ENCODE measurements at regions not wholly inside any gene's neighbourhood (a gene's known extent, or its start where the extent isn't known, plus 50 kb on each side); places are given as distances from the start of the nearest gene placed in this dataset.

GRCh38 chr1:55574691-55575225 is 359.6 kb upstream of the USP24 start:
- H3K36me3 ChIP-seq (ENCODE audit: control insufficient read depth, insufficient read depth, low read length) = no peaks in the 10 kb centered on the region
- no peaks in the 10 kb centered on the region for H3K27me3 ChIP-seq (ENCODE audit: control insufficient read depth, insufficient read depth, low read length)
- DNase-seq (ENCODE audit: low read depth, low spot score) = no peak
- H3K4me1 ChIP-seq (ENCODE audit: control insufficient read depth, insufficient read depth, low read length) = no peaks in the 10 kb centered on the region
- WGBS (ENCODE audit: insufficient coverage, insufficient read length) = no CpG with 5 or more reads among the region's 5 CpGs
- no peak overlapping the region for H3K27ac ChIP-seq (ENCODE audit: low read length)
- no peak overlapping the region for H3K4me3 ChIP-seq (ENCODE audit: low read length)
- no peaks in the 10 kb centered on the region for H3K9me3 ChIP-seq (ENCODE audit: control insufficient read depth, insufficient read depth, low read length)

- H3K27ac ChIP-seq (ENCODE audit: low read length) = no peak overlapping the region
- H3K4me3 ChIP-seq (ENCODE audit: low read length) = no peak overlapping the region
- no peak for DNase-seq (ENCODE audit: low read depth, low spot score)
- H3K4me1 ChIP-seq (ENCODE audit: control insufficient read depth, insufficient read depth, low read length) = no peaks in the 10 kb centered on the region
- WGBS (ENCODE audit: insufficient coverage, insufficient read length) = no CpG with 5 or more reads among the region's 14 CpGs
- no peaks in the 10 kb centered on the region for H3K9me3 ChIP-seq (ENCODE audit: control insufficient read depth, insufficient read depth, low read length)
- no peaks in the 10 kb centered on the region for H3K36me3 ChIP-seq (ENCODE audit: control insufficient read depth, insufficient read depth, low read length)
- no peaks in the 10 kb centered on the region for H3K27me3 ChIP-seq (ENCODE audit: control insufficient read depth, insufficient read depth, low read length)
Measured at GRCh38 chr1:55572878-55573734, 357.9 kb upstream of the USP24 start.

DNA sequence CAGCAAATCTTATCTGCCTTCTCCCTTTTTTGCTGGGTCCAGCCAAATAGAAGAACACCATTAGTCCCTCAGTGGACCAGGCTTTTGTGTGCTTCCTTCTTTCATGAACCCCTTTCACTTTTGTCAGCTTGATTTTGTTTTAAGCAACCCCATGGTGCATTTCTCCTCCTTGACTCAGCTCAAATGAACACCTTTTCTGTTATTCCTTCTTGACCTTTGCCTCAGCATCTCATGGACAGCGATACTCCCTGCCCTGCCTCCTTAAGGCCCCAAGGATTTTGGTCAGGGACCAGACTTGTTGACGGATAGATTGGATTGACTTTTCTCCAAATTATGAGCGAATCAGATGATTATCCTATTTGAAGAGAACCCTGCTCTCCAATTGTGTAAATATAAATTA is 356.6 kb upstream of the USP24 start:
- WGBS (ENCODE audit: insufficient coverage, insufficient read length) = no CpG with 5 or more reads among the region's 3 CpGs
- Histone ChIP-seq H3K27me3 (ENCODE audit: control insufficient read depth, insufficient read depth, low read length) (no peaks in the 10 kb centered on the region), H3K4me1 (ENCODE audit: control insufficient read depth, insufficient read depth, low read length) (no peaks in the 10 kb centered on the region), H3K4me3 (ENCODE audit: low read length) (no peak overlapping the region), H3K36me3 (ENCODE audit: control insufficient read depth, insufficient read depth, low read length) (no peaks in the 10 kb centered on the region), H3K9me3 (ENCODE audit: control insufficient read depth, insufficient read depth, low read length) (no peaks in the 10 kb centered on the region), H3K27ac (ENCODE audit: low read length) (no peak overlapping the region)
- DNase-seq (ENCODE audit: low read depth, low spot score) = no peak

DNA sequence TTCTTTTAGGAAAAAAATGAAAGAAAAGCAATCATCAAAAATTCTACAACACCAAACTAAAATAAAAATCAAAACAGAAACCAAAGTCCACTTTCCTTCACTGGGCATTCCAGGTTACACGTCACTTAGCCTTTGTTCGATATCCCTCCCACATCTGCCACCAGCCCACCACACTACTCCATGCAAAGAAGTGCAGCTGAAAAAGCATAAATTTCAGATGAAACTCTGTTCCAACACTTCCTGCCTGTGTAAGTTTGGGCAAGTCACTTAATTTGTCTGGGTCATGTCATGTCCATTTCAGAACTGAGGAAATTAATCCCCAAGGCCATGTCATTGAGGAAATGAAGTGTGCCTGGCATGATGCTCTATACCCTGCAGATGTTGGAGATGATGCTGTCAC is 354.3 kb upstream of the USP24 start:
- no peaks in the 10 kb centered on the region for H3K9me3 ChIP-seq (ENCODE audit: control insufficient read depth, insufficient read depth, low read length)
- no peak for DNase-seq (ENCODE audit: low read depth, low spot score)
- H3K4me1 ChIP-seq (ENCODE audit: control insufficient read depth, insufficient read depth, low read length) = no peaks in the 10 kb centered on the region
- H3K27ac ChIP-seq (ENCODE audit: low read length) = no peak overlapping the region
- WGBS (ENCODE audit: insufficient coverage, insufficient read length) = no CpG with 5 or more reads among the region's 2 CpGs
- H3K36me3 ChIP-seq (ENCODE audit: control insufficient read depth, insufficient read depth, low read length) = no peaks in the 10 kb centered on the region
- H3K27me3 ChIP-seq (ENCODE audit: control insufficient read depth, insufficient read depth, low read length) = no peaks in the 10 kb centered on the region
- no peak overlapping the region for H3K4me3 ChIP-seq (ENCODE audit: low read length)

DNA sequence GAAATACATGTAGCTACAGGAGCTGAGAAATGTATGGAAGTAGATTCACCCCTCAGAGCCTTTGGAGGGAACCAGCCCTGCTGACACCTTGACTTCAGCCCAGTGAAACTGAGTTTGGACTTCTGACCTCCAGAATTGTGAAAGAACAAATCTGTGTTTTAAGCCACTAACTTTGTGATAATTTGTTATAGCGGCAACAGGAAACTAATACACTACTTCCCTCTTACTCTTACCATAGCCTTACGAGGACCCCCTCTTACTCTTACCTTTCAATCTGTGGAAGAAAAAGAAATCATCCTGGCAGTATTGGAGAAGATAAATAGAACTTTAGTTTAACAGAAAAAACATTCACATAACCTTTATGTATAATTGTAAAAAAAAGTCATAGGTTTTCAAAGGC is 353.6 kb upstream of the USP24 start:
- no peaks in the 10 kb centered on the region for H3K4me1 ChIP-seq (ENCODE audit: control insufficient read depth, insufficient read depth, low read length)
- no CpG with 5 or more reads among the region's 2 CpGs for WGBS (ENCODE audit: insufficient coverage, insufficient read length)
- no peaks in the 10 kb centered on the region for H3K9me3 ChIP-seq (ENCODE audit: control insufficient read depth, insufficient read depth, low read length)
- H3K36me3 ChIP-seq (ENCODE audit: control insufficient read depth, insufficient read depth, low read length) = no peaks in the 10 kb centered on the region
- H3K4me3 ChIP-seq (ENCODE audit: low read length) = no peak overlapping the region
- H3K27me3 ChIP-seq (ENCODE audit: control insufficient read depth, insufficient read depth, low read length) = no peaks in the 10 kb centered on the region
- H3K27ac ChIP-seq (ENCODE audit: low read length) = no peak overlapping the region
- DNase-seq (ENCODE audit: low read depth, low spot score) = no peak

DNA sequence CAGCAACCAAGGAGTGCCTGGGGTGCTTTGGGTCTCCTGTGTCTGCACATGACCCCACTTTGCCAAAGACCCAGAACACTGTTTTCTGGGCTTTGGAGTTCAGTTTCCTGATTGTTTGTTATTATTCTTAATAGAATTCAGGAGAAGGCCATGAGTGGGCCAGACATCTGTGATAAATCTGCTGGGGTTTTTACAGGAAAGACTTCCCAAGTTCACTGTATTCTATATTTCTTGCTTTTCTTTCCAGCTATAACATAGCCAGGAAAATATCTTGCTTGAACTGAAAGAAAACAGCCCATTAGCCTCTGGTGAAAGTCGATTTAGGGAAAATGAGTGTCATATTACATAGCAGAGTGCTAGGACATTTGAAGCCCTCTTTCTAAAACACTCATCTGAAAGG is 345.1 kb upstream of the USP24 start:
- H3K4me1 ChIP-seq (ENCODE audit: control insufficient read depth, insufficient read depth, low read length) = 0 out of 2 replicates have a peak, but pooled peaks cover 1% of the 10 kb centered on the region
- no CpG with 5 or more reads among the region's 1 CpG for WGBS (ENCODE audit: insufficient coverage, insufficient read length)
- H3K9me3 ChIP-seq (ENCODE audit: control insufficient read depth, insufficient read depth, low read length) = no peaks in the 10 kb centered on the region
- H3K4me3 ChIP-seq (ENCODE audit: low read length) = no peak overlapping the region
- no peaks in the 10 kb centered on the region for H3K27me3 ChIP-seq (ENCODE audit: control insufficient read depth, insufficient read depth, low read length)
- no peak overlapping the region for H3K27ac ChIP-seq (ENCODE audit: low read length)
- no peak for DNase-seq (ENCODE audit: low read depth, low spot score)
- no peaks in the 10 kb centered on the region for H3K36me3 ChIP-seq (ENCODE audit: control insufficient read depth, insufficient read depth, low read length)

DNA sequence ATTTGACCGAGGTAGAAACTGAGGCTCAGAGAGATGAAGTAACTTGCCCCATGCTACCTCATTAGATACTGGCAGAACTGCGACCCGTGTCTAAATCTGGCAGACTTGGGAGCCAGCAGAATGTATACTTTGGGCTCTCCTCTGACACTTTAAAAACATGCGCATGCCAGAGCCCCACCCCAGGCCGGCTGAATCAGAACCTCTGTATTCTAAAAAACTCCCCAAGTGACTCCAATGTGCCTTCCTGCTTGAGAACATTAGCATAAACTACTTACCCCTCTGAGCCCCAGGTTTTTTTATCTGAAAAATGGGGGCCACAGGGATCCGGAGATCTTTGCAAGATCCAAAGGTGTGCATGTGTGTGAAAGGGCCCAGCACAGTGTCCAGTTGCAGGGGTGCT is 344.7 kb upstream of the USP24 start:
- Histone ChIP-seq H3K27ac (ENCODE audit: low read length) (no peak overlapping the region), H3K4me1 (ENCODE audit: control insufficient read depth, insufficient read depth, low read length) (0 out of 2 replicates have a peak, but pooled peaks cover 1% of the 10 kb centered on the region), H3K9me3 (ENCODE audit: control insufficient read depth, insufficient read depth, low read length) (no peaks in the 10 kb centered on the region), H3K27me3 (ENCODE audit: control insufficient read depth, insufficient read depth, low read length) (no peaks in the 10 kb centered on the region), H3K4me3 (ENCODE audit: low read length) (no peak overlapping the region), H3K36me3 (ENCODE audit: control insufficient read depth, insufficient read depth, low read length) (no peaks in the 10 kb centered on the region)
- WGBS (ENCODE audit: insufficient coverage, insufficient read length) = no CpG with 5 or more reads among the region's 6 CpGs
- no peak for DNase-seq (ENCODE audit: low read depth, low spot score)

DNA sequence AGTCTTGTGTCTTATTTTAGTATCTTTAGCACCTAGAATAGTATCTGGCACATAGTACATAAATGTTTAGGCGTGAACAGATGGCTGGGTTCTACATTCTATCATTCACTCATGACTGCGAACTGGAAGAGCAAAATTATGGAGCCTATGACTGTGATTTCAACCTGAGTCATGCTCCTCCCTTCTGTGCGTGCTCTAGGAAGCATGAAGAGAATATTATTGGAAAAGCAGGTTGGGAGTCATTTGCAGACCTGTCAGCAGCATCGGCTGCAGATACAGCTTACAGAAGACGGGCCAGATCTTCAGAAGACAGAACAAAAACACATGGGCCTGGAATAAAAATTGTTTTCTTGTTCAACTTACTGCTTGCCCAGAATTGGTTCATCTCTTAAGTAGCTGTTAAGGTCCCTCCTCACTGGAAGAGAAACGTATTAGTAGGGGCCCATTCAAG is 344.0 kb upstream of the USP24 start:
- 0 out of 2 replicates have a peak, but pooled peaks cover 1% of the 10 kb centered on the region for H3K4me1 ChIP-seq (ENCODE audit: control insufficient read depth, insufficient read depth, low read length)
- WGBS (ENCODE audit: insufficient coverage, insufficient read length) = no CpG with 5 or more reads among the region's 6 CpGs
- no peaks in the 10 kb centered on the region for H3K27me3 ChIP-seq (ENCODE audit: control insufficient read depth, insufficient read depth, low read length)
- H3K27ac ChIP-seq (ENCODE audit: low read length) = no peak overlapping the region
- H3K9me3 ChIP-seq (ENCODE audit: control insufficient read depth, insufficient read depth, low read length) = no peaks in the 10 kb centered on the region
- no peaks in the 10 kb centered on the region for H3K36me3 ChIP-seq (ENCODE audit: control insufficient read depth, insufficient read depth, low read length)
- no peak overlapping the region for H3K4me3 ChIP-seq (ENCODE audit: low read length)
- DNase-seq (ENCODE audit: low read depth, low spot score) = no peak

DNA sequence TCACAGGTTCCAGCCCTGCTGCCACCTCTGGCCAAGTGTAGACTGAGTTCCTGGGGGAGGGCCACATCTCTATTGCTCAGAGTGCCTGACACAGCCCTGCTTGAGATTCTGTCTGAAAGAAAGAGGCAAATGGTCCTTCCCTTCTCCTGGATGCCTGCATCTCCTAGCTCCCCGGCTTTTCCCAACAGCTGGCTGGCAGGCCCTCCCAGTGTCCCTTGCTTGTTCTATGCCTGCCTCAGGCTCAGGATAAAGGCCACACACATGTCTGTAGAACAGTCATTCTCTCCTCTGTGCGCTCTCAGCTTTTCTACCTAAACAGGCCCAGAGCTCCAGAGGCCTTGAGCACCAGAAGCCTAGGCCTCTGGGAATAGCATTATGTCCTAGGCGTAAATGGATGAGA is 343.4 kb upstream of the USP24 start:
- DNase-seq (ENCODE audit: low read depth, low spot score) = no peak
- Histone ChIP-seq H3K4me1 (ENCODE audit: control insufficient read depth, insufficient read depth, low read length) (0 out of 2 replicates have a peak, but pooled peaks cover 1% of the 10 kb centered on the region), H3K36me3 (ENCODE audit: control insufficient read depth, insufficient read depth, low read length) (no peaks in the 10 kb centered on the region), H3K27me3 (ENCODE audit: control insufficient read depth, insufficient read depth, low read length) (no peaks in the 10 kb centered on the region), H3K4me3 (ENCODE audit: low read length) (no peak overlapping the region), H3K9me3 (ENCODE audit: control insufficient read depth, insufficient read depth, low read length) (no peaks in the 10 kb centered on the region), H3K27ac (ENCODE audit: low read length) (no peak overlapping the region)
- WGBS (ENCODE audit: insufficient coverage, insufficient read length) = no CpG with 5 or more reads among the region's 3 CpGs

- Histone ChIP-seq H3K36me3 (ENCODE audit: control insufficient read depth, insufficient read depth, low read length) (no peaks in the 10 kb centered on the region), H3K27ac (ENCODE audit: low read length) (no peak overlapping the region), H3K4me1 (ENCODE audit: control insufficient read depth, insufficient read depth, low read length) (0 out of 2 replicates have a peak, but pooled peaks cover 1% of the 10 kb centered on the region), H3K27me3 (ENCODE audit: control insufficient read depth, insufficient read depth, low read length) (no peaks in the 10 kb centered on the region), H3K9me3 (ENCODE audit: control insufficient read depth, insufficient read depth, low read length) (no peaks in the 10 kb centered on the region), H3K4me3 (ENCODE audit: low read length) (no peak overlapping the region)
- no peak for DNase-seq (ENCODE audit: low read depth, low spot score)
- WGBS (ENCODE audit: insufficient coverage, insufficient read length) = no CpG with 5 or more reads among the region's 10 CpGs
Measured at GRCh38 chr1:55555956-55556725, 341.0 kb upstream of the USP24 start.
